ENCODE measurements at regions not wholly inside any gene's neighbourhood (a gene's known extent, or its start where the extent isn't known, plus 50 kb on each side); places are given as distances from the start of the nearest gene placed in this dataset.

GRCh38 chr13:104810242-104810641 is 1725.2 kb downstream of the EFNB2 start:
- TF ChIP-seq CTCF (IDR thresholded peaks at IDR 0.05) = no peak
- no peak for TF ChIP-seq POLR2AphosphoS5 (IDR thresholded peaks at IDR 0.05)
- TF ChIP-seq POLR2A (IDR thresholded peaks at IDR 0.05) = no peak
- no peak for TF ChIP-seq EP300 (IDR thresholded peaks at IDR 0.05)
